H1 (cell line): ENCODE measurements at regions not wholly inside any gene's neighbourhood (a gene's known extent, or its start where the extent isn't known, plus 50 kb on each side); places are given as distances from the start of the nearest gene placed in this dataset.

Experiments used
- BCL11A ChIP-seq, 2 experiments: IDR thresholded peaks; one replicate each; pipeline ENCODE4 v1.6.1; 2011; ENCODE audit warnings: low read depth in 2 of 2, low read length in 2 of 2, mild to moderate bottlenecking in 2 of 2
- CHD7 ChIP-seq: fragments of 300-600 bp; sonication (generic); IDR thresholded peaks from 2 replicates; pipeline ENCODE4 v1.7.1; 2012; ENCODE audit warnings: low read length, moderate library complexity, mild to moderate bottlenecking, inconsistent platforms; ENCODE audit not compliant: insufficient replicate concordance
- EP300 ChIP-seq, 2 experiments: IDR thresholded peaks; 1 replicate in 1 of 2; 2 replicates in 1 of 2; pipeline ENCODE4 v1.6.1; 2011 to 2012; ENCODE audit warnings: low read depth in 2 of 2, low read length in 2 of 2, mild to moderate bottlenecking in 2 of 2, borderline replicate concordance in 1 of 2, inconsistent platforms in 1 of 2, moderate library complexity in 1 of 2
- FOSL1 ChIP-seq: IDR thresholded peaks from 2 replicates; pipeline ENCODE4 v1.6.1; 2011; ENCODE audit warnings: mild to moderate bottlenecking, low read depth, low read length, moderate library complexity; ENCODE audit not compliant: insufficient read depth
- JUN ChIP-seq: IDR thresholded peaks from 2 replicates; pipeline ENCODE4 v1.6.1; 2011; ENCODE audit warnings: low read depth, mild to moderate bottlenecking, improper control_type of control experiment, low read length
- POU5F1 ChIP-seq: IDR thresholded peaks from 2 replicates; pipeline ENCODE4 v1.6.1; 2011; ENCODE audit warnings: low read depth, mild to moderate bottlenecking, low read length, moderate library complexity
- RBBP5 ChIP-seq: IDR thresholded peaks from 2 replicates; pipeline ENCODE4 v1.7.1; 2012; ENCODE audit warnings: low read depth, mild to moderate bottlenecking, inconsistent platforms, low read length, moderate library complexity, borderline replicate concordance
- RXRA ChIP-seq: IDR thresholded peaks from 2 replicates; pipeline ENCODE4 v1.6.1; 2011; ENCODE audit warnings: low read depth, mild to moderate bottlenecking, low read length, moderate library complexity; ENCODE audit not compliant: insufficient read depth
- SP2 ChIP-seq: IDR thresholded peaks from 2 replicates; pipeline ENCODE4 v1.6.1; 2012; ENCODE audit warnings: mild to moderate bottlenecking, low read length, inconsistent platforms
- TCF12 ChIP-seq: IDR thresholded peaks from 2 replicates; pipeline ENCODE4 v1.6.1; 2011; ENCODE audit warnings: low read depth, mild to moderate bottlenecking, low read length
- TF ChIP-seq, protein P1 (sequence below): IDR thresholded peaks from 2 replicates; pipeline ENCODE4 v1.6.1; 2011; ENCODE audit warnings: low read depth, mild to moderate bottlenecking, low read length; ENCODE audit not compliant: insufficient read depth

- TF ChIP-seq CHD7 (no peak), RBBP5 (no peak), FOSL1 (no peak), RXRA (no peak), SP2 (no peak), TCF12 (no peak), JUN (no peak), EP300 (IDR thresholded peaks at IDR 0.05; ENCODE audit: borderline replicate concordance in 1 of 2, low read depth in 2 of 2, low read length in 2 of 2) (no peak), POU5F1 (no peak), BCL11A (IDR thresholded peaks at IDR 0.05; ENCODE audit: low read depth in 2 of 2, low read length in 2 of 2) (no peak)
- TF ChIP-seq, protein P1, sequence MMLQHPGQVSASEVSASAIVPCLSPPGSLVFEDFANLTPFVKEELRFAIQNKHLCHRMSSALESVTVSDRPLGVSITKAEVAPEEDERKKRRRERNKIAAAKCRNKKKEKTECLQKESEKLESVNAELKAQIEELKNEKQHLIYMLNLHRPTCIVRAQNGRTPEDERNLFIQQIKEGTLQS, result no peak
Measured at GRCh38 chr9:95788021-95788420, 87.5 kb upstream of the ERCC6L2 start (continued).
